ENCODE measurements at regions not wholly inside any gene's neighbourhood (a gene's known extent, or its start where the extent isn't known, plus 50 kb on each side); places are given as distances from the start of the nearest gene placed in this dataset.

DNA sequence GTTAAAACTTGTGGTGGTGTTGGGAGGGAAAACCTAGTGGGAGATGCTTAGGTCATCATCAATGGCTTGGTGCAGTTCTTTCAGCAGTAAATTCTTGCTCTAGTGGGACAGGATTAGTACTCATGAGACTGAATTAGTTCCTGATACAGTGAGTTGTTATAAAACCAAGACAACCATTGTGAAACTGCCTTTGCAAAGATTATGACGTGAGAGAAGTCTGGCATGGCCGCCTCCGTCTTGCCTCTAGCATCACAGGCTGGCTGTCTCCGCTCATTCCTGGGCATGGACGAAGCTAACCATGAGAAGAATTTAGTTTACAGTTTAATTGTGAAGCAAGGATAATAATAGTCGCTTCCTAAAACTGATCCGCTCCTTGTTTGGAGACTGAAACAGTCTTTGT, 186.4 kb downstream of the KIF20B start:
- Histone ChIP-seq H3K4me3 (no peak overlapping the region), H3K4me1 (peaks cover 0 to 6% (median 0%) of the 10 kb centered on the region in 4 donors), H3K27me3 (no peaks in the 10 kb centered on the region), H3K27ac (peak overlapping the region in 2 of 4 donors; percentile 11 to 40), H3K9me3 (no peaks in the 10 kb centered on the region), H3K36me3 (no peaks in the 10 kb centered on the region)
- intact Hi-C loops (cut with DNase I): no loop called here
- TF ChIP-seq, protein P1, sequence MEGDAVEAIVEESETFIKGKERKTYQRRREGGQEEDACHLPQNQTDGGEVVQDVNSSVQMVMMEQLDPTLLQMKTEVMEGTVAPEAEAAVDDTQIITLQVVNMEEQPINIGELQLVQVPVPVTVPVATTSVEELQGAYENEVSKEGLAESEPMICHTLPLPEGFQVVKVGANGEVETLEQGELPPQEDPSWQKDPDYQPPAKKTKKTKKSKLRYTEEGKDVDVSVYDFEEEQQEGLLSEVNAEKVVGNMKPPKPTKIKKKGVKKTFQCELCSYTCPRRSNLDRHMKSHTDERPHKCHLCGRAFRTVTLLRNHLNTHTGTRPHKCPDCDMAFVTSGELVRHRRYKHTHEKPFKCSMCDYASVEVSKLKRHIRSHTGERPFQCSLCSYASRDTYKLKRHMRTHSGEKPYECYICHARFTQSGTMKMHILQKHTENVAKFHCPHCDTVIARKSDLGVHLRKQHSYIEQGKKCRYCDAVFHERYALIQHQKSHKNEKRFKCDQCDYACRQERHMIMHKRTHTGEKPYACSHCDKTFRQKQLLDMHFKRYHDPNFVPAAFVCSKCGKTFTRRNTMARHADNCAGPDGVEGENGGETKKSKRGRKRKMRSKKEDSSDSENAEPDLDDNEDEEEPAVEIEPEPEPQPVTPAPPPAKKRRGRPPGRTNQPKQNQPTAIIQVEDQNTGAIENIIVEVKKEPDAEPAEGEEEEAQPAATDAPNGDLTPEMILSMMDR (IDR thresholded peaks at IDR 0.05): no peak
- TF ChIP-seq EP300 (IDR thresholded peaks at IDR 0.05) (no peak), POLR2A (IDR thresholded peaks at IDR 0.05) (no peak), POLR2AphosphoS5 (IDR thresholded peaks at IDR 0.05) (no peak)
- 67 to 69% methylated on average over 7 of the region's 7 CpGs for WGBS, 2 donors
- no peak for DNase-seq

DNA sequence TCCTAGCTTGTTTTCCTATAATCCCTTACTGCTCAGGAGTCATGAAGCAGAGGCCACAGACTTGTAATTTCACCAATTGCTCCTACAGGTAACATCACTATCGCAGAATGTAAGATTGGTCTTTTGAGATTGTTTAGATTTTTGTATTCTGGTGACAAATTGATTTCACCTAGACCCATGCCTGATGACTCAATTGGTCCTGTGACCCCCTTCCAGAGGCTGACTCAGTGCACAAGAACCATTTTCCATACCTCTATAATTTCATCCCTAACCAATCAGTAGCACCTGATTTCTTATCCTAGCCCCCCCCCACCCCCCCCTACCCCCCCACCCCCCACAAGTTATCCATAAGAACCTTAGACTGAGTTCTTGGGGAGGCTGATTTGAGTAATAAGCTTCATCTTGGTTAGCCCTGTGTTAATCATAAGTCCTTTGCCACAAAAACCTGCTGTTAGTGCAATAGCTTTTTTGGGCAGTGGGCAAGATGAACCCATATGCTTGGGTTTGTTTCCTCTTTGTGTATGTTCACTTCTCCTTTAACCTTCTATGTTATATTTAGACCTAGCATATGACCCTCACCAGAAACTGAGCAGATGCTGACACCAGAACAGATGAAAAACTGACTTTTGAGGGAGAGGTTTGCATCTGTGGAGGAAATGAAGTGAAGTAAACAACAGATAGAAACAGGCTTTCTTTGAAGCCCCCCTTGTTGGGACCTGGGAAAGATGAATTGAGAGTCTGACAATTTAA, 187.1 kb downstream of the KIF20B start:
- no peaks in the 10 kb centered on the region for H3K27me3 ChIP-seq
- no peaks in the 10 kb centered on the region for H3K36me3 ChIP-seq
- H3K4me3 ChIP-seq: no peak overlapping the region
- no peaks in the 10 kb centered on the region for H3K9me3 ChIP-seq
- WGBS, 2 donors: 89 to 97% methylated on average over 1 of the region's 1 CpG
- no peak for TF ChIP-seq POLR2AphosphoS5 (IDR thresholded peaks at IDR 0.05)
- no peak for TF ChIP-seq POLR2A (IDR thresholded peaks at IDR 0.05)
- TF ChIP-seq, protein P1 (IDR thresholded peaks at IDR 0.05): no peak
- no peak for TF ChIP-seq EP300 (IDR thresholded peaks at IDR 0.05)
- H3K27ac ChIP-seq: peak overlapping the region in 3 of 4 donors; percentile 11 to 45 (median 37)
- H3K4me1 ChIP-seq: peaks cover 0 to 6% (median 0%) of the 10 kb centered on the region in 4 donors
- no peak for DNase-seq
- intact Hi-C loops (cut with DNase I): no loop called here

DNA sequence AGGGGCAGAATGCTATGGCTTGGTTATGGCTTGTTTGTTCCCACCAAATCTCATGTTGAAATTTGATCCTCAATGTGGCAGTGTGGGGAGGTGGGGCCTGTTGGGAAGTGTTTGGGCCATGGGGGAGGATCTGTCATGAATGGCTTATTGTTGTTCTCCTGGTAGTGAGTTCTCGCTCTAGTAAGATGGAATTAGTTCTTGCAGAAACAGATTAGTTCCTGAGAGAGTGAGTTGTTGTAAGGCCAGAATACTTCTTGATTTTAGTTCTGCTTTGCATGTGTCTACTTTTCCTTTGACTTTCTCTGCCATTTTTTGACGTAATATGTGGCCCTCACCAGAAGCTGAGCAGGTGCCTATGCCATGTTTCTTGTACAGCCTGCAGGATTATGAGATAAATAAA, 188.2 kb downstream of the KIF20B start:
- TF ChIP-seq, protein P1 (IDR thresholded peaks at IDR 0.05): no peak
- no peak for TF ChIP-seq POLR2A (IDR thresholded peaks at IDR 0.05)
- no peak for TF ChIP-seq POLR2AphosphoS5 (IDR thresholded peaks at IDR 0.05)
- TF ChIP-seq EP300 (IDR thresholded peaks at IDR 0.05): no peak
- H3K36me3 ChIP-seq: no peaks in the 10 kb centered on the region
- DNase-seq: no peak
- intact Hi-C loops (cut with DNase I): no loop called here
- H3K27me3 ChIP-seq: no peaks in the 10 kb centered on the region
- no peaks in the 10 kb centered on the region for H3K9me3 ChIP-seq
- 76 to 86% methylated on average over 2 of the region's 2 CpGs for WGBS, 2 donors
- H3K27ac ChIP-seq: peak overlapping the region in 1 of 4 donors; percentile 45
- no peak overlapping the region for H3K4me3 ChIP-seq
- H3K4me1 ChIP-seq: peaks cover 0 to 6% (median 0%) of the 10 kb centered on the region in 4 donors

DNA sequence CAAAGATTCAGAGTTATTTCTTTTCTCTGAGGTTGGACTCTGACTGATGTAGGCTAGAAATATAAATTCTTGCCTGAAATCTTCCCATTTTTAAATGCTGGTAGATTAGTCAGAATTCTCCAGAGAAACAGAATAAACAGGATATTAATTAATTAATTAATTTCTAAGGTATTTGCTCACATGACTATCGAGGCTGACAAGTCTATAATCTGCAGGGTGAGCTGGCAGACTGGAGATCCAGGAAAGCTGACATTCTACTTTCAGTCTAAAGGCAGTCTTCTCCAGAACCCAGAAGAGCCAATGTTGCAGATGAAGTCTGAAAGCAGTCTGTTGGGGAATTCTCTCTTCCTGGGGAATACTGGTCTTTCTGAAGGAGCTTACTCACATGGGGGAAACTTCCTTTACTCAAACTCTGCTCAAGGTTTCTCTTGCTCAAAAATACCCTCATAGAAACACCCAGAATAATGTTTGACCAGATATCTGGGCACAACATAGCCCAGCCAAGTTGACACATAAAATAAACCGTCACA, 189.7 kb downstream of the KIF20B start:
- WGBS, 2 donors: 59 to 74% methylated on average over 2 of the region's 2 CpGs
- Histone ChIP-seq H3K27me3 (no peaks in the 10 kb centered on the region), H3K4me1 (peaks cover 0 to 6% (median 0%) of the 10 kb centered on the region in 4 donors), H3K9me3 (no peaks in the 10 kb centered on the region), H3K36me3 (no peaks in the 10 kb centered on the region), H3K27ac (no peak overlapping the region), H3K4me3 (no peak overlapping the region)
- intact Hi-C loops (cut with DNase I): no loop called here
- DNase-seq: no peak
- TF ChIP-seq EP300 (IDR thresholded peaks at IDR 0.05): no peak
- TF ChIP-seq POLR2A (IDR thresholded peaks at IDR 0.05): no peak
- no peak for TF ChIP-seq POLR2AphosphoS5 (IDR thresholded peaks at IDR 0.05)
- TF ChIP-seq, protein P1 (IDR thresholded peaks at IDR 0.05): no peak

Measured in sigmoid colon (tissue), 6 donors.